Stimulated activated CD8-positive, alpha-beta memory T cell treated with anti-CD3 and anti-CD28 coated beads, Interleukin-7, amount 100 ng/mL, for 4 hours (primary cell): ENCODE measurements at regions not wholly inside any gene's neighbourhood (a gene's known extent, or its start where the extent isn't known, plus 50 kb on each side); places are given as distances from the start of the nearest gene placed in this dataset.

Experiments
- DNase-seq, 2 donors: peaks; one replicate each; pipeline ENCODE4 v3.0.0-alpha.2; 2020; ENCODE audit warnings: low read depth in 2 of 2

- DNase-seq: no peak
Measured at GRCh38 chr4:14771504-14772175, 230.6 kb upstream of the CPEB2 start.

- DNase-seq: no peak
Measured at GRCh38 chr4:14772388-14772787, 229.9 kb upstream of the CPEB2 start.

- no peak for DNase-seq
Measured at GRCh38 chr4:14783011-14783877, 219.0 kb upstream of the CPEB2 start.

- no peak for DNase-seq
Measured at GRCh38 chr4:14787221-14787620, 215.1 kb upstream of the CPEB2 start.

DNA sequence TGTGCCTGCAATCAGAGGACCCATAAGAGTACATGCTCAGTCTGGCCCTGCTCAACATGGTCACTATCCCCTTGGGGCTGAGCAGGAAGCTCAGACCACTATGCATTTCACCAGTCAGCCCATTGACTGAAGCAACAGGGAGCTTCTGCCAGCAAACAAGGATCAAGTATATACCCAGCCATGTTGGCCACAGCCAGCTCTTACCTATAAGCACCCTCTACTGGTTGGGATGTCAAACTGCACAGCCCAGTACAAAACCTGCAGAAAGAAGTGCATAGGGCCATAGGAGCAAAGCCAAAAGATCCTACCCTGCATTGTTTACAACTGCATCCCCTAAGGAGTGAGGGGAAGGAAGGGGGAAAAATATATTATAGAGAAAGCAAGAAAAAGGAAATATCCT lies 214.4 kb upstream of the CPEB2 start:
- DNase-seq: no peak

DNA sequence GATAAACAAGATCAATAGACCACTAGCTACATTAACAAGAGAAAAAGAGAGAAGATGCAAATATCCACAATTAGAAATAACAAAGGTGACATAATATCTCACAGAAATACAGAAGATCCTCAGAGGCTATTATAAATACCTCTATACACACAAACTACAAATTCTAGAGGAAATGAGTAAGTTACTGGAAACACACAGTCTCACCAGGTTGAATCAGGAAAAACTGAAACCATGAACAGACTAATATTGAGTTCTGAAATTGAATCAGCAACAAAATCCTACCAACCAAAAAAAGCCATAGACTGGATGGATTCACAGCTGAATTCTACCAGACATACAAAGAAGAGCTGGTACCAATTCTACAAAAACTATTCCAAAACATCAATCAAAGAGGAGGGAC lies 211.8 kb upstream of the CPEB2 start:
- DNase-seq: no peak

DNA sequence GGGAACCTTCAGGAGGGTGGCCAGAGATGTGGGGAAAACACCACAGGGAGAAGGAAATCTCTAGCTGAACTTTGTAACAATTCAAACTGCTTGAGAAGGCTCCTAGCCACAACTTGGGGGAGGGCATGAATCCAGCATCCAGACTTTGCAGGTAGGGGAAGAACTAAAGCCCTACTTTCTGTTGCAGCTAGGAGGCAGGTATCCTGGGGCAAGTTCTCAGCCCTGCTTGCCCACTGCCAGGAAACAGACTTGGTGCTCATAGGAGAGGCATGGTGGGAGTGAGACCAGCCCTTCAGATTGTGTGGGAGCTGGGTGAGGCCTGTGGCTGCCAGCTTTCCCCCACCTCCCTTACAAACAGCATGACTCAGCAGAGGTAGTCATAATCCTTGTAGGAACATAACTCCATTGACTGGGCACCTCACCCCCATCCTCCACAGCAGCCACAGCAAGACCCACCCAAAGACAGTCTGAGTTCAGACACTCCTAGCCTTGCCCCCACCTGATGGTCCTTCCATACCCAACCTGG lies 209.5 kb upstream of the CPEB2 start:
- no peak for DNase-seq

GRCh38 chr4:14800977-14801376 lies 201.3 kb upstream of the CPEB2 start:
- no peak for DNase-seq

GRCh38 chr4:14802596-14802995 lies 199.7 kb upstream of the CPEB2 start:
- DNase-seq: no peak

DNA sequence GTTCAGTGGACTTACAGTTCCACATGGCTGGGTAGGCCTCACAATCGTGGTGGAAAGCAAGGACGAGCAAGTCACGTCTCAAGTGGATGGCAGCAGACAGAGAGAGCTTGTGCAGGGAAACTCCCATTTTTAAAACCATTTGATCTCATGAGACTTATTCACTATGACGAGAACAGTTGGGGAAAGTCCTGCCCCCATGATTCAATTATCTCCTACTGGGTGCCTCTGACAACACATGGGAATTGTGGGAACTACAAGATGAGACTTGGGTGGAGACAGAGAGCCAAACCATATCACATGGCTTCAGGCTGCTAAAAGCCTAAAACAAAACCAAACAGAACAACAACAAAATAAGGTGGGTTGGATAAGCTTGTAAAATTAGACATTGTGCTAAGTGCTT lies 194.4 kb upstream of the CPEB2 start:
- DNase-seq: no peak

- DNase-seq: no peak
Measured at GRCh38 chr4:14809203-14809602, 193.1 kb upstream of the CPEB2 start.

DNA sequence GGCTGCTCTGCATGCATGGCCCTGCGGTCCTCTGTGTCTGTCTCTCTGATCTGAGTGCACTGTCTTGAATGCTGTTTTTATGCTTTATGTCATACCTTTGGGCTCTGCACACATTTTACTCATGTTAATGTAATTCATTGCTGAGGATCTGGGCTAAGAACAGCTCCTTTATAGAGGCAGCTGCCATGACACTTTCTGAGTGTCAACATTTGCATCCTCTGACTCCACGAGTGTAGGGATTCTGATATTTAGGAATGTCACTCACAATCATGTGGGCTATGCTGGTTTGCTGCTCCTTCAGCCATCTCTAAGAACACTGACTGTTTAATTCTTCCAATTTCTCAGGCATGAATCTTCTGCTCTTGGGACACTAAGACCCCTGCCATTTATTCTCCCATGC lies 192.2 kb upstream of the CPEB2 start:
- no peak for DNase-seq

GRCh38 chr4:14810568-14810967 lies 191.7 kb upstream of the CPEB2 start:
- DNase-seq: no peak

GRCh38 chr4:14812101-14812500 lies 190.2 kb upstream of the CPEB2 start:
- no peak for DNase-seq

- DNase-seq: no peak
Measured at GRCh38 chr4:14816623-14817261, 185.5 kb upstream of the CPEB2 start.

- no peak for DNase-seq
Measured at GRCh38 chr4:14824189-14824588, 178.1 kb upstream of the CPEB2 start.

- DNase-seq: no peak
Measured at GRCh38 chr4:14827111-14827510, 175.2 kb upstream of the CPEB2 start.

- no peak for DNase-seq
Measured at GRCh38 chr4:14829795-14830194, 172.5 kb upstream of the CPEB2 start.

GRCh38 chr4:14831416-14831815 lies 170.9 kb upstream of the CPEB2 start:
- no peak for DNase-seq

DNA sequence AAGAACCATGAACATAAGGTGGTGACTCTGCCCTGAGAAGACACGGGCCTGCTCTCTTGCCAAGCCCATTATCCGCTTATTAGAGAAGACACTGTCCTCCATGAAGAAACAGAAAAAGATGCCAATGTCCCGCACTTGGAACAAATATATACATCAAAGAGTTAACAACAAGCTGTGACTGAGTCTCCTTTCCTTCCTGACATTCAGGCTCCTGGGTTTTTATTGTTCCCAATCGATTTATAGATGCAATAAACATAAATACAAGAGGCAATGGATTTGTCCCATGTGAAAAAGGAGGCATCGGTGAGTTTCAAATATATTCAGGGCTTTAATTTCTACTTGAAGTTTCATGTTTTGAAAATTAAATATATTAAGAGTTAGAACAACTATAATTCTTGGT lies 169.2 kb upstream of the CPEB2 start:
- no peak for DNase-seq

DNA sequence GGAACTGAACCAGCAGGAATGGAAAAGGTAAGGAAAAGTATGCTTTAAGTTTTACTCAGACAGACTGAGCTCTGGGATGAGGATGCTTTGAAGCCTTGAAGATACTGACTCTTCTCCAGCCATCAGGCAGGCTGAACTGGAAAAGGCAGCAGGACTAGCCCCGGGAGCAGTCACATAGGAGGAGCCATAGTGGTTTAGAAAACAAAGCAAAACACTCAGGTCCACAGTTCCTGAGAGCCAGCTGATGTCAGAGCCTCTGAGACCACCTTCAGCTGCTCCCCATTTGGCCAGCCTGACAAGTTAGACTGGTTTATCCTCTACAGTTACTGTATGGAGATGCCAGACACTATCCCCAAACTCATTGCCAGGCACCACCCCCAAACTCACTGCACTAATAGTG lies 167.9 kb upstream of the CPEB2 start:
- DNase-seq: no peak

DNA sequence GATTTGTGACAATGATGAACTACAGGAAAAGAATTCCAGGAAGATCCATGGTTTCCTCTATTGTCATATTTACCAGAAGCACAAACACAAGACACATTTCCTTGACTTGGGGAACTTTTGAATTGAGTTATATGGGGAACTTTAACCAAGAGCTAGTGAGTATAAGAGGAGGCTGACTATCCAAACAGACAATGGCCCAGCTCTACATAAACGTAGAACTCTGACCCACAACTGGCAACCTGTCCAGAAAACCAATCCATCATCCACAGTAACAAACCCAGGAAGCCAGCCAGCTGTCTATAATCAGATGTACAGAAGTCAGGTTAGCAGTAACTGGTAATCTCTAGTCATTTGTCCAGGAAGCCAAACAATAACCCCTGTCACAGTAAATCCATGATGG lies 167.0 kb upstream of the CPEB2 start:
- DNase-seq: no peak
